ENCODE measurements at regions not wholly inside any gene's neighbourhood (a gene's known extent, or its start where the extent isn't known, plus 50 kb on each side); places are given as distances from the start of the nearest gene placed in this dataset.

- H3K27ac ChIP-seq (ENCODE audit: low read length), result no peak overlapping the region
- H3K79me2 ChIP-seq (ENCODE audit: low read length), result no peaks in the 10 kb centered on the region
- H3K4me1 ChIP-seq (ENCODE audit: low read length), result peaks cover 6% of the 10 kb centered on the region; the same call in 1 of the 2 replicates
- H2AFZ ChIP-seq (ENCODE audit: low read depth, low read length), result no peak overlapping the region
- H3K27me3 ChIP-seq (ENCODE audit: low read depth, low read length), result 0 out of 2 replicates have a peak, but pooled peaks cover 3% of the 10 kb centered on the region
- H4K20me1 ChIP-seq (ENCODE audit: insufficient read depth, low read length), result no peaks in the 10 kb centered on the region
- H3K4me2 ChIP-seq (ENCODE audit: low read length), result no peak overlapping the region
- H3K9me3 ChIP-seq (ENCODE audit: insufficient read depth, low read length), result no peaks in the 10 kb centered on the region
- no peak overlapping the region for H3K4me3 ChIP-seq (ENCODE audit: low read length)
- H3K36me3 ChIP-seq (replicated peaks; ENCODE audit: low read depth, low read length), result no peaks in the 10 kb centered on the region
- TF ChIP-seq EZH2phosphoT487 (IDR thresholded peaks at IDR 0.05; ENCODE audit: low read depth) (no peak), CTCF (IDR thresholded peaks at IDR 0.05; ENCODE audit: low read depth, low read length) (no peak)
- H3K9ac ChIP-seq (ENCODE audit: low read length), result no peak overlapping the region
Measured at GRCh38 chr1:55473661-55474060, 258.5 kb upstream of the USP24 start.

- no peak overlapping the region for H3K4me2 ChIP-seq (ENCODE audit: low read length)
- no peak overlapping the region for H3K9ac ChIP-seq (ENCODE audit: low read length)
- 0 out of 2 replicates have a peak, but pooled peaks cover 3% of the 10 kb centered on the region for H3K27me3 ChIP-seq (ENCODE audit: low read depth, low read length)
- H3K9me3 ChIP-seq (ENCODE audit: insufficient read depth, low read length), result no peaks in the 10 kb centered on the region
- no peaks in the 10 kb centered on the region for H3K36me3 ChIP-seq (replicated peaks; ENCODE audit: low read depth, low read length)
- H3K79me2 ChIP-seq (ENCODE audit: low read length), result no peaks in the 10 kb centered on the region
- no peaks in the 10 kb centered on the region for H4K20me1 ChIP-seq (ENCODE audit: insufficient read depth, low read length)
- no peak for TF ChIP-seq CTCF (IDR thresholded peaks at IDR 0.05; ENCODE audit: low read depth, low read length)
- no peak for TF ChIP-seq EZH2phosphoT487 (IDR thresholded peaks at IDR 0.05; ENCODE audit: low read depth)
- no peak overlapping the region for H3K27ac ChIP-seq (ENCODE audit: low read length)
- peaks cover 6% of the 10 kb centered on the region; the same call in 1 of the 2 replicates for H3K4me1 ChIP-seq (ENCODE audit: low read length)
- H3K4me3 ChIP-seq (ENCODE audit: low read length), result no peak overlapping the region
- H2AFZ ChIP-seq (ENCODE audit: low read depth, low read length), result no peak overlapping the region
Measured at GRCh38 chr1:55472784-55473183, 257.6 kb upstream of the USP24 start.

- Histone ChIP-seq H3K27ac (ENCODE audit: low read length) (no peak overlapping the region), H3K27me3 (ENCODE audit: low read depth, low read length) (0 out of 2 replicates have a peak, but pooled peaks cover 3% of the 10 kb centered on the region), H3K4me3 (ENCODE audit: low read length) (no peak overlapping the region), H2AFZ (ENCODE audit: low read depth, low read length) (no peak overlapping the region), H3K9ac (ENCODE audit: low read length) (no peak overlapping the region), H3K9me3 (ENCODE audit: insufficient read depth, low read length) (no peaks in the 10 kb centered on the region), H3K4me1 (ENCODE audit: low read length) (peaks cover 6% of the 10 kb centered on the region; the same call in 1 of the 2 replicates), H4K20me1 (ENCODE audit: insufficient read depth, low read length) (no peaks in the 10 kb centered on the region), H3K79me2 (ENCODE audit: low read length) (no peaks in the 10 kb centered on the region), H3K36me3 (replicated peaks; ENCODE audit: low read depth, low read length) (no peaks in the 10 kb centered on the region), H3K4me2 (ENCODE audit: low read length) (no peak overlapping the region)
- TF ChIP-seq CTCF (IDR thresholded peaks at IDR 0.05; ENCODE audit: low read depth, low read length) (no peak), EZH2phosphoT487 (IDR thresholded peaks at IDR 0.05; ENCODE audit: low read depth) (no peak)
Measured at GRCh38 chr1:55472115-55472514, 257.0 kb upstream of the USP24 start.

- Histone ChIP-seq H3K4me2 (ENCODE audit: low read length) (no peak overlapping the region), H2AFZ (ENCODE audit: low read depth, low read length) (no peak overlapping the region), H4K20me1 (ENCODE audit: insufficient read depth, low read length) (no peaks in the 10 kb centered on the region), H3K79me2 (ENCODE audit: low read length) (no peaks in the 10 kb centered on the region), H3K4me1 (ENCODE audit: low read length) (peaks cover 6% of the 10 kb centered on the region; the same call in 1 of the 2 replicates), H3K9ac (ENCODE audit: low read length) (no peak overlapping the region), H3K4me3 (ENCODE audit: low read length) (no peak overlapping the region), H3K9me3 (ENCODE audit: insufficient read depth, low read length) (no peaks in the 10 kb centered on the region), H3K27ac (ENCODE audit: low read length) (no peak overlapping the region), H3K27me3 (ENCODE audit: low read depth, low read length) (no peaks in the 10 kb centered on the region), H3K36me3 (replicated peaks; ENCODE audit: low read depth, low read length) (no peaks in the 10 kb centered on the region)
- TF ChIP-seq EZH2phosphoT487 (IDR thresholded peaks at IDR 0.05; ENCODE audit: low read depth) (no peak), CTCF (IDR thresholded peaks at IDR 0.05; ENCODE audit: low read depth, low read length) (no peak)
Measured at GRCh38 chr1:55468142-55468795, 253.1 kb upstream of the USP24 start.

All from OCI-LY3 (cell line).